PFSK-1 (cell line): ENCODE measurements at regions not wholly inside any gene's neighbourhood (a gene's known extent, or its start where the extent isn't known, plus 50 kb on each side); places are given as distances from the start of the nearest gene placed in this dataset.

ENCODE experiments used
- FOXP2 ChIP-seq: optimal IDR thresholded peaks from 2 replicates; pipeline ENCODE3; 2011; ENCODE audit warnings: borderline replicate concordance, control low read depth, inconsistent platforms; ENCODE audit not compliant: insufficient read depth; ENCODE audit errors: extremely low read length, extremely low read depth
- POLR2AphosphoS5 ChIP-seq: IDR thresholded peaks from 2 replicates; pipeline ENCODE4 v1.6.1; 2012; ENCODE audit warnings: low read depth, mild to moderate bottlenecking, control low read depth, low read length, moderate library complexity
- REST ChIP-seq, 2 experiments: IDR thresholded peaks; 2 replicates each; pipeline versions ENCODE4 v1.6.1 to v1.8.0; 2011 to 2012; ENCODE audit warnings: low read depth in 2 of 2, low read length in 2 of 2, control low read depth in 1 of 2, inconsistent platforms in 1 of 2, mild to moderate bottlenecking in 1 of 2, moderate library complexity in 1 of 2; ENCODE audit not compliant: insufficient read depth in 1 of 2
- SIN3A ChIP-seq: IDR thresholded peaks from 2 replicates; pipeline ENCODE4 v1.6.1; 2012; ENCODE audit warnings: mild to moderate bottlenecking, low read length, moderate library complexity, borderline replicate concordance; ENCODE audit not compliant: insufficient read depth
- TAF1 ChIP-seq: IDR thresholded peaks from 2 replicates; pipeline ENCODE4 v1.6.1; 2012; ENCODE audit warnings: low read length, control low read depth, borderline replicate concordance; ENCODE audit not compliant: insufficient read depth

- no peak for TF ChIP-seq REST (IDR thresholded peaks at IDR 0.05; ENCODE audit: insufficient read depth in 1 of 2, low read depth in 2 of 2, low read length in 2 of 2)
- no peak for TF ChIP-seq TAF1
- TF ChIP-seq SIN3A: no peak
- TF ChIP-seq POLR2AphosphoS5: no peak
- TF ChIP-seq FOXP2: no peak
These were observed 109.0 kb upstream of the KCTD3 start for GRCh38 chr1:215458104-215458503.

GRCh38 chr1:215458562-215458961, 108.5 kb upstream of the KCTD3 start:
- TF ChIP-seq SIN3A (no peak), REST (IDR thresholded peaks at IDR 0.05; ENCODE audit: insufficient read depth in 1 of 2, low read depth in 2 of 2, low read length in 2 of 2) (no peak), POLR2AphosphoS5 (no peak), FOXP2 (no peak), TAF1 (no peak)

GRCh38 chr1:215459136-215459535, 108.0 kb upstream of the KCTD3 start:
- no peak for TF ChIP-seq POLR2AphosphoS5
- no peak for TF ChIP-seq TAF1
- no peak for TF ChIP-seq SIN3A
- no peak for TF ChIP-seq REST (IDR thresholded peaks at IDR 0.05; ENCODE audit: insufficient read depth in 1 of 2, low read depth in 2 of 2, low read length in 2 of 2)
- no peak for TF ChIP-seq FOXP2

- TF ChIP-seq SIN3A (no peak), POLR2AphosphoS5 (no peak), TAF1 (no peak), FOXP2 (no peak), REST (IDR thresholded peaks at IDR 0.05; ENCODE audit: insufficient read depth in 1 of 2, low read depth in 2 of 2, low read length in 2 of 2) (no peak)
These were observed 100.7 kb upstream of the KCTD3 start for GRCh38 chr1:215466361-215466760.

GRCh38 chr1:215471463-215471862, 95.6 kb upstream of the KCTD3 start:
- TF ChIP-seq POLR2AphosphoS5 (no peak), SIN3A (no peak), REST (IDR thresholded peaks at IDR 0.05; ENCODE audit: insufficient read depth in 1 of 2, low read depth in 2 of 2, low read length in 2 of 2) (no peak), FOXP2 (no peak), TAF1 (no peak)
